Gastrocnemius medialis (tissue), 4 donors: ENCODE measurements at regions not wholly inside any gene's neighbourhood (a gene's known extent, or its start where the extent isn't known, plus 50 kb on each side); places are given as distances from the start of the nearest gene placed in this dataset.
"Not testable (repeated sequence)": the region's sequence is repeated elsewhere in the genome, so short reads cannot be mapped to it uniquely, and the experiment has no call there.

Experiments used
- ATAC-seq, 2 donors: fragments of 150-250 bp; one replicate each; pipeline ENCODE4 v1.9.1; 2016
- DNase-seq, 2 donors: peaks; one replicate each; pipeline ENCODE4 v3.0.0-alpha.2; 2019
- H3K27ac ChIP-seq, 4 donors: fragments of 200-600 bp; sonication (generic); 1 replicate in 1 of 4; 2 replicates in 3 of 4; pipeline ENCODE4 v1.5.1; 2016 to 2018; ENCODE audit warnings: mild to moderate bottlenecking in 2 of 4, moderate library complexity in 1 of 4
- H3K27me3 ChIP-seq, 3 donors: fragments of 200-600 bp; sonication (generic) in 2 of 3; 1 replicate in 1 of 3; 2 replicates in 2 of 3; pipeline versions ENCODE4 v1.5.1 to v1.6.0; 2016 to 2019; ENCODE audit warnings: mild to moderate bottlenecking in 1 of 3, moderate library complexity in 1 of 3
- H3K36me3 ChIP-seq, 2 donors: fragments of 200-600 bp; sonication (generic) in 1 of 2; one replicate each; pipeline ENCODE4 v1.5.1; 2017 to 2018
- H3K4me1 ChIP-seq, 2 donors: fragments of 200-600 bp; sonication (generic) in 1 of 2; one replicate each; pipeline ENCODE4 v1.5.1; 2016 to 2017; ENCODE audit warnings: mild to moderate bottlenecking in 2 of 2
- H3K4me3 ChIP-seq, 4 donors: fragments of 200-600 bp; sonication (generic) in 3 of 4; 1 replicate in 1 of 4; 2 replicates in 3 of 4; pipeline ENCODE4 v1.5.1; 2016 to 2019; ENCODE audit warnings: mild to moderate bottlenecking in 2 of 4
- H3K9me3 ChIP-seq, 3 donors: fragments of 200-600 bp; sonication (generic) in 2 of 3; 1 replicate in 1 of 3; 2 replicates in 2 of 3; pipeline ENCODE4 v1.5.1; 2016 to 2019
- CTCF ChIP-seq, 5 experiments: fragments of 450-650 bp in 3 of 5; fragments of 200-600 bp in 2 of 5; sonication (generic) in 2 of 5; IDR thresholded peaks in 4 of 5; conservative IDR thresholded peaks in 1 of 5; 1 replicate in 4 of 5; 2 replicates in 1 of 5; pipeline ENCODE4 v1.5.1; 2016 to 2019; ENCODE audit warnings: antibody characterized with exemption in 5 of 5, mild to moderate bottlenecking in 3 of 5, moderate library complexity in 3 of 5
- POLR2A ChIP-seq, 2 donors: fragments of 450-650 bp; IDR thresholded peaks; one replicate each; pipeline ENCODE4 v1.6.1; 2017; ENCODE audit warnings: antibody characterized with exemption in 2 of 2, mild to moderate bottlenecking in 2 of 2, moderate library complexity in 2 of 2
- in situ Hi-C, 4 donors: fragments of 200-750 bp; cut with MboI; loops; one replicate each; pipeline versions ENCODE4 v1.15.0 to v1.8.0; 2017; ENCODE audit warnings: low sequenced_read_pairs in 4 of 4
- intact Hi-C: fragments of 100-400 bp; cut with DNase I; formaldehyde crosslinking; loops from one replicate; pipeline ENCODE4 v1.15.1; 2023; ENCODE audit warnings: low total_unique reads

GRCh38 chr2:95754213-95754612 is 162.4 kb downstream of the TRIM43 start:
- H3K4me3 ChIP-seq, intact Hi-C loops, H3K36me3 ChIP-seq, H3K9me3 ChIP-seq, H3K27me3 ChIP-seq, in situ Hi-C loops, ATAC-seq, DNase-seq, H3K27ac ChIP-seq, H3K4me1 ChIP-seq: not testable (repeated sequence)

DNA sequence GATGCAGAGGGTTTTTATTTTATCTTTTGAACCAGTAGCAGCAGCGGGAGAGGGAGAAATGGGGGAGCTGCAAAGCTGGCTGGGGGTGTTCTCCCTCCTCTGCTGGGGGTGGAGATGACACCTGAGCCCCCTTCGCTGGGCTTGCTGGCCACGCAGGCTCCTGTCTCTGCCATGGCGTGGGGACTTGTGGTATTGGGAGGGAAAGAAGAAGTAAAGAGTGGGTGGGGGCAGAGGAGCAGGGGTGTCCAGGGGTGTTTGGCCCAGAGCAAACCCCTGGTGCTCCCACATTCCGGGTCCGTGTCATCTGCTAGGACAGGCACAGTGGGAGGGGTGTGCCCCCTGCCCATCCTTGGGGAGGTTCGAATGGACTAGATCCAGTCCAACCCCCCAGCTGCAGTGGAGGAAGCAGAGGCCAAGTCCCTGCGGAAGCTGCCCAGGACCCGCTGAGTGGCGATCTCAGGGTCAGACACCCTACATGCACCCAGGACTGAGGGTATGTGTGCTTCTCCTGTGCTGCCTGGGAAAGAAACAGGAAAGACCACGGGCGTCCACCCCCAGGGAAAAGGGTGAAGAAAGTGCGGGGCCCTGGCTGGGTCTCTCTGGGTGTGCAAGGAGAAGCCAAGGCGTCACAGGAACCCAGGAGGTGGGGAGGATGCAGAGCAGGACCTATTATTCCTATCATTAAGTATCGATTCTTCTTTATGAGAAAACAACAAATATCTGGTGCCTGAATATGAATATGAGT is 163.2 kb downstream of the TRIM43 start:
- H3K36me3 ChIP-seq, in situ Hi-C loops, H3K4me3 ChIP-seq, ATAC-seq, DNase-seq, H3K27ac ChIP-seq, H3K9me3 ChIP-seq, H3K27me3 ChIP-seq, H3K4me1 ChIP-seq, intact Hi-C loops: not testable (repeated sequence)

- H3K4me1 ChIP-seq, intact Hi-C loops, H3K36me3 ChIP-seq, H3K9me3 ChIP-seq, H3K27me3 ChIP-seq, in situ Hi-C loops, DNase-seq, ATAC-seq, H3K27ac ChIP-seq, H3K4me3 ChIP-seq: not testable (repeated sequence)
These were observed 164.3 kb downstream of the TRIM43 start for GRCh38 chr2:95755956-95756669.

GRCh38 chr2:95757988-95758387 is 166.2 kb downstream of the TRIM43 start:
- DNase-seq (no peak), ATAC-seq (no peak)
- Histone ChIP-seq H3K9me3 (no peaks in the 10 kb centered on the region), H3K27me3 (no peaks in the 10 kb centered on the region), H3K4me1 (no peaks in the 10 kb centered on the region), H3K36me3 (no peaks in the 10 kb centered on the region), H3K4me3 (no peak overlapping the region), H3K27ac (no peak overlapping the region)
- intact Hi-C loops (no loop called here), in situ Hi-C loops (no loop called here)
- TF ChIP-seq POLR2A (IDR thresholded peaks at IDR 0.05) (no peak), CTCF (IDR thresholded peaks at IDR 0.05 in 4 of 5, conservative IDR thresholded peaks at IDR 0.05 in 1 of 5) (no peak)

GRCh38 chr2:95759481-95760246 is 167.9 kb downstream of the TRIM43 start:
- TF ChIP-seq CTCF (IDR thresholded peaks at IDR 0.05 in 4 of 5, conservative IDR thresholded peaks at IDR 0.05 in 1 of 5) = no peak
- TF ChIP-seq POLR2A (IDR thresholded peaks at IDR 0.05) = no peak
- DNase-seq (no peak), ATAC-seq (no peak)
- Histone ChIP-seq H3K27ac (no peak overlapping the region), H3K9me3 (no peaks in the 10 kb centered on the region), H3K4me1 (no peaks in the 10 kb centered on the region), H3K27me3 (no peaks in the 10 kb centered on the region), H3K36me3 (no peaks in the 10 kb centered on the region), H3K4me3 (no peak overlapping the region)
- intact Hi-C loops = no loop called here
- in situ Hi-C loops = no loop called here
